RWPE1 (cell line): ENCODE measurements at regions not wholly inside any gene's neighbourhood (a gene's known extent, or its start where the extent isn't known, plus 50 kb on each side); places are given as distances from the start of the nearest gene placed in this dataset.

Experiments used
- CTCF ChIA-PET: fragments of 350-600 bp; sonication (Branson Sonifier 250); formaldehyde crosslinking; extraction: SDS; loops from one replicate; lab custom pipeline; 2021; lab: Yijun Ruan, JAX
- POLR2A ChIA-PET: fragments of 400-600 bp; formaldehyde crosslinking; extraction: SDS; loops from one replicate; lab custom pipeline; 2020; ENCODE audit warnings: antibody characterized with exemption; ENCODE audit not compliant: low non-redundant PET; lab: Yijun Ruan, JAX
- DNase-seq: peaks from one replicate; pipeline ENCODE4 v3.0.0; 2012; ENCODE audit warnings: low spot score
- H3K27ac ChIP-seq: fragments of 450-650 bp; 2 replicates; pipeline ENCODE4 v1.5.1; 2017
- CTCF ChIP-seq: fragments of 450-650 bp; conservative IDR thresholded peaks from 2 replicates; pipeline ENCODE4 v1.5.1; 2017; ENCODE audit warnings: low read depth, mild to moderate bottlenecking

DNA sequence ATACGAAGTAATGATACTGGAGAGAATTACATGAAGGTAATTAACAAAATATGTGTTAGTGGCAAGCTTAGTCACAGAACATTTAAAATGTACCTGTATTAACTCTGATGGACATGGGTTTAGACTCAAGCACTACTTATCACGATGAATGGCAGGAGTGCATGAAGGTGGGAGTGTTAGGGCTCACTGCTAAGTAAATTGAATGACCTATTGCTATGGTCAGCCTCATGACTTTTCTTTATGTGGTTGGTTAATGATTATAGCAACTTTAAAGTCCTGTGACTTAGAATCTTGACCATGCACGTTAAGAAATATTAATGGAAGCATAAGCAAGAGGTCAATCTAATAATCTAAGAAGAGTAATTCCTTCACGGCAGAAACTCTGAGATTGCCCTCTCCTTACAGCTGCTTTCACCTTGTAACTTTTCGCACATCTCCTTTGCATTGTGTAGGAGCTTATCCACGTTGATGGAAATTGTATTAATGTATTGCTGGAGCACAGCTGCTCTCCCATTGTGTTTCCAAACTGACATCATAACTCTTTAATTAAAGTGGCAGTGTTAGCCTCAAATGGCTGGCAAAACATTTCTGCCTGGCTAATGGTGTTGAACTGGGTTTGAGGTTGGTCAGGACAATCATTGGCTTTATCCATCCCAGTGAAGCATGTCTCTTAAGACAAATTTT, 114.5 kb downstream of the RXFP2 start:
- ChIA-PET CTCF (no interaction called here), POLR2A (no interaction called here)
- no peak overlapping the region for H3K27ac ChIP-seq
- TF ChIP-seq CTCF = no peak
- DNase-seq = no peak

GRCh38 chr13:31859571-31859970, 120.2 kb downstream of the RXFP2 start:
- ChIA-PET CTCF (no interaction called here), POLR2A (no interaction called here)
- DNase-seq = no peak
- no peak for TF ChIP-seq CTCF
- no peak overlapping the region for H3K27ac ChIP-seq

- CTCF ChIA-PET = no interaction called here
- H3K27ac ChIP-seq = no peak overlapping the region
- no peak for TF ChIP-seq CTCF
- no peak for DNase-seq
- POLR2A ChIA-PET = no interaction called here
These were observed 120.7 kb downstream of the RXFP2 start for GRCh38 chr13:31860002-31860401.

DNA sequence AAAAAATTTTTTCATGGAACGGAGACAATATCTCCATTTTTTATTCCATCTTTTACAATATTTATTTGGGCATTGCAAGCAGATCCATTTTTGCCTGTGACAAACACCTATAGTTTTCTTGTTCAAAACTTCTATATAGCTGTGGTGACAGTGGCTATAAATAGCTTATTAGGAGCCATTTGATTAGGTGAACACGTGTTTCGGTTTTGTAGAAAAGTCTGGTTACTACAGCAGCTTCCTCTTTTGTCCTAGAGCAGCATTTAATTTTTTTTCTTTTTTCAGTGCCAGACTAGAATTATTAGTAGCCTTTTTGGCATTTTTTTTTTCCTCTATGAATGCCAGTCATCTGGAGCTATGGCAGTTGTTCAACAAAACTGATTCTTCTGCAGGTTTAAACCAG, 123.5 kb downstream of the RXFP2 start:
- no peak overlapping the region for H3K27ac ChIP-seq
- no peak for DNase-seq
- POLR2A ChIA-PET = no interaction called here
- no peak for TF ChIP-seq CTCF
- CTCF ChIA-PET = interaction anchor here (0.7 to 0.9 kb wide), 2 partner anchors 13 to 1859 kb away, joined by 3 to 4 read pairs; no protein-coding TSS in a partner anchor

DNA sequence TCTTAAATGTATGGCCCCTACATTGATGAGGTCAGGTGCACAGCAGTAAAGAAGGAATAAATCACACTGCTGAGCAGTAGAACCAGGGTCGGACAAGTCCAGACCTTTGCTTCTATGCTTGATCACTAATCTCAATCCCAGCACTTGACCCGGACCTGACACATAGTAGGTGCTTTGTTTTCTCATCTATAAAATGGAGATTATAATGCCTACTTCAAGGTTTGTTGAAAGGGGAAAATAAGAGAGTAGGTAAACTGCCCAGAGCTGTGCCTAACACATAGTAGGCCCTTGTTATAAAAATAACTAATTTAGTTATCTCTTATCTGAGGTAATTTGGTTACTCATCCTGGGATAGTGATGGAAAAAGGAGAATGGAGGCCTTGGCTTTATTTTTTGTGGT, 125.0 kb downstream of the RXFP2 start:
- ChIA-PET POLR2A (no interaction called here), CTCF (no interaction called here)
- no peak overlapping the region for H3K27ac ChIP-seq
- no peak for DNase-seq
- no peak for TF ChIP-seq CTCF

- ChIA-PET POLR2A (no interaction called here), CTCF (interaction anchor here (0.7 kb wide), 1 partner anchor 51 kb away, joined by 3 read pairs; no protein-coding TSS in a partner anchor)
- no peak for DNase-seq
- H3K27ac ChIP-seq = no peak overlapping the region
- TF ChIP-seq CTCF = no peak
These were observed 126.8 kb downstream of the RXFP2 start for GRCh38 chr13:31866099-31866498.
